ENCODE measurements at regions not wholly inside any gene's neighbourhood (a gene's known extent, or its start where the extent isn't known, plus 50 kb on each side); places are given as distances from the start of the nearest gene placed in this dataset.

DNA sequence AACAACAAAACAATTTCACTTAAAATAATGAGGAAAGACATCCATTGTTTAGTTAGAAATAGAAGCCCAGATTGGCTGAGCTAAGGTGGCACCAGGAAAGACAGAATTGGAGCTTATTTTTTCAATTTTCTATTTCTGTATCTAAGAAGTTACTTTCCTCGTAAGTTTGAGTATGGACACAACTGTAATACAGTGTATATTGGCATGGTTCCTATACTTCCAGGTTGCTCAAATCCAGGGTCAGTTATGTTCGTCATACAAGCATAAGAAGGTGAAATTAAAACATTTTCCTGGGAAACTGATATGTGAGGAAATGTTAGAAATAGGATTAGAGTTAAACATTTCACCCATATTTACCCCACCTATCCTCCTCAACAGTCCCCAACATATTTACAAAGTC is 170.4 kb upstream of the AGA start:
- no peaks in the 10 kb centered on the region for H4K20me1 ChIP-seq (ENCODE audit: insufficient read depth, low read length)
- no peak overlapping the region for H3K4me2 ChIP-seq (ENCODE audit: low read depth, low read length)
- dilution Hi-C loops (cut with HindIII; ENCODE audit: low sequenced_read_pairs, unreplicated experiment) (no loop called here), in situ Hi-C loops (cut with MboI; ENCODE audit: low sequenced_read_pairs) (no loop called here), intact Hi-C loops (cut with micrococcal nuclease) (no loop called here)
- no TSS peak for BruUV-seq (replicated peaks)
- H2AK9ac ChIP-seq (replicated peaks; ENCODE audit: low read depth, low read length, poor library complexity) = no peak overlapping the region
- no peak overlapping the region for H2BK5ac ChIP-seq (ENCODE audit: low read depth, low read length, poor library complexity, severe bottlenecking)
- H3K4me3 ChIP-seq (ENCODE audit: insufficient read depth, low read depth, low read length) = no peak overlapping the region
- ATAC-seq (ENCODE audit: low read depth) (no peak), DNase-seq (no peak)
- no peak overlapping the region for H2BK15ac ChIP-seq (ENCODE audit: low read depth, low read length)
- no peak overlapping the region for H3K4ac ChIP-seq (ENCODE audit: low read depth, low read length)
- no peaks in the 10 kb centered on the region for H3K9me3 ChIP-seq (ENCODE audit: control insufficient read depth, insufficient read depth, low read length)
- TF ChIP-seq BHLHE40 (IDR thresholded peaks at IDR 0.05; ENCODE audit: low read depth, low read length) (no peak), POLR2A (IDR thresholded peaks at IDR 0.05; ENCODE audit: low read depth, low read length) (no peak), RAD21 (IDR thresholded peaks at IDR 0.05; ENCODE audit: low read length) (no peak), RFX5 (IDR thresholded peaks at IDR 0.05; ENCODE audit: low read depth, low read length) (no peak), SMC3 (IDR thresholded peaks at IDR 0.05; ENCODE audit: low read depth, low read length) (no peak), MAZ (IDR thresholded peaks at IDR 0.05; ENCODE audit: borderline replicate concordance, low read depth, low read length) (no peak), FOS (IDR thresholded peaks at IDR 0.05; ENCODE audit: low read depth, low read length) (no peak), RCOR1 (IDR thresholded peaks at IDR 0.05; ENCODE audit: insufficient replicate concordance, low read length) (no peak), MXI1 (IDR thresholded peaks at IDR 0.05; ENCODE audit: borderline replicate concordance, low read depth, low read length) (no peak), CHD1 (IDR thresholded peaks at IDR 0.05; ENCODE audit: low read depth, low read length) (no peak), NFE2L2 (IDR thresholded peaks at IDR 0.05; ENCODE audit: low read depth, low read length) (no peak), MAFK (IDR thresholded peaks at IDR 0.05; ENCODE audit: low read depth, low read length) (no peak), CEBPB (IDR thresholded peaks at IDR 0.05; ENCODE audit: low read depth, low read length) (no peak)
- TF ChIP-seq, protein P1, sequence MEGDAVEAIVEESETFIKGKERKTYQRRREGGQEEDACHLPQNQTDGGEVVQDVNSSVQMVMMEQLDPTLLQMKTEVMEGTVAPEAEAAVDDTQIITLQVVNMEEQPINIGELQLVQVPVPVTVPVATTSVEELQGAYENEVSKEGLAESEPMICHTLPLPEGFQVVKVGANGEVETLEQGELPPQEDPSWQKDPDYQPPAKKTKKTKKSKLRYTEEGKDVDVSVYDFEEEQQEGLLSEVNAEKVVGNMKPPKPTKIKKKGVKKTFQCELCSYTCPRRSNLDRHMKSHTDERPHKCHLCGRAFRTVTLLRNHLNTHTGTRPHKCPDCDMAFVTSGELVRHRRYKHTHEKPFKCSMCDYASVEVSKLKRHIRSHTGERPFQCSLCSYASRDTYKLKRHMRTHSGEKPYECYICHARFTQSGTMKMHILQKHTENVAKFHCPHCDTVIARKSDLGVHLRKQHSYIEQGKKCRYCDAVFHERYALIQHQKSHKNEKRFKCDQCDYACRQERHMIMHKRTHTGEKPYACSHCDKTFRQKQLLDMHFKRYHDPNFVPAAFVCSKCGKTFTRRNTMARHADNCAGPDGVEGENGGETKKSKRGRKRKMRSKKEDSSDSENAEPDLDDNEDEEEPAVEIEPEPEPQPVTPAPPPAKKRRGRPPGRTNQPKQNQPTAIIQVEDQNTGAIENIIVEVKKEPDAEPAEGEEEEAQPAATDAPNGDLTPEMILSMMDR (conservative IDR thresholded peaks at IDR 0.05; ENCODE audit: low read depth, low read length) = no peak
- TF ChIP-seq, protein P2, sequence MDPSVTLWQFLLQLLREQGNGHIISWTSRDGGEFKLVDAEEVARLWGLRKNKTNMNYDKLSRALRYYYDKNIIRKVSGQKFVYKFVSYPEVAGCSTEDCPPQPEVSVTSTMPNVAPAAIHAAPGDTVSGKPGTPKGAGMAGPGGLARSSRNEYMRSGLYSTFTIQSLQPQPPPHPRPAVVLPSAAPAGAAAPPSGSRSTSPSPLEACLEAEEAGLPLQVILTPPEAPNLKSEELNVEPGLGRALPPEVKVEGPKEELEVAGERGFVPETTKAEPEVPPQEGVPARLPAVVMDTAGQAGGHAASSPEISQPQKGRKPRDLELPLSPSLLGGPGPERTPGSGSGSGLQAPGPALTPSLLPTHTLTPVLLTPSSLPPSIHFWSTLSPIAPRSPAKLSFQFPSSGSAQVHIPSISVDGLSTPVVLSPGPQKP (IDR thresholded peaks at IDR 0.05; ENCODE audit: borderline replicate concordance, low read depth, low read length) = no peak
- TF ChIP-seq, protein P3, sequence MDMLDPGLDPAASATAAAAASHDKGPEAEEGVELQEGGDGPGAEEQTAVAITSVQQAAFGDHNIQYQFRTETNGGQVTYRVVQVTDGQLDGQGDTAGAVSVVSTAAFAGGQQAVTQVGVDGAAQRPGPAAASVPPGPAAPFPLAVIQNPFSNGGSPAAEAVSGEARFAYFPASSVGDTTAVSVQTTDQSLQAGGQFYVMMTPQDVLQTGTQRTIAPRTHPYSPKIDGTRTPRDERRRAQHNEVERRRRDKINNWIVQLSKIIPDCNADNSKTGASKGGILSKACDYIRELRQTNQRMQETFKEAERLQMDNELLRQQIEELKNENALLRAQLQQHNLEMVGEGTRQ (IDR thresholded peaks at IDR 0.05; ENCODE audit: low read depth, low read length) = no peak
- H3K9ac ChIP-seq (ENCODE audit: low read depth, low read length) = no peak overlapping the region
- H3K4me1 ChIP-seq (ENCODE audit: control insufficient read depth, insufficient read depth, low read length) = no peaks in the 10 kb centered on the region; the same call in 1 of the 2 replicates
- H3K14ac ChIP-seq (replicated peaks; ENCODE audit: low read depth, low read length) = no peak overlapping the region
- no peaks in the 10 kb centered on the region for H3K79me1 ChIP-seq (ENCODE audit: low read depth in 1 of 2, low read length in 2 of 2)
- H4K8ac ChIP-seq (ENCODE audit: low read depth in 2 of 2, low read length in 2 of 2) = no peak overlapping the region
- no peak overlapping the region for H3K27ac ChIP-seq (ENCODE audit: insufficient read depth, low read length)
- H2AK5ac ChIP-seq (ENCODE audit: low read depth, low read length) = no peak overlapping the region
- no CpG with 5 or more reads among the region's 2 CpGs for WGBS, 2 experiments (ENCODE audit: extremely low coverage in 2 of 2, insufficient read length in 1 of 2)
- H4K5ac ChIP-seq (ENCODE audit: low read depth, low read length) = no peak overlapping the region
- no peak overlapping the region for H3K18ac ChIP-seq (ENCODE audit: low read depth, low read length)
- H3K56ac ChIP-seq (ENCODE audit: extremely low read depth, insufficient read depth, low read length) = no peak overlapping the region
- no peaks in the 10 kb centered on the region for H3K9me1 ChIP-seq (ENCODE audit: insufficient read depth, low read length)
- H2BK20ac ChIP-seq (ENCODE audit: low read depth, low read length) = no peak overlapping the region
- no peak overlapping the region for H2BK120ac ChIP-seq (ENCODE audit: low read depth, low read length)
- no peaks in the 10 kb centered on the region for H3K36me3 ChIP-seq (ENCODE audit: control insufficient read depth, insufficient read depth, low read length)
- H2AFZ ChIP-seq (replicated peaks; ENCODE audit: low read length, poor library complexity) = no peak overlapping the region
- ChIA-PET CTCF (interaction anchor here (0.7 kb wide), 1 partner anchor 14 kb away, joined by 3 read pairs; no protein-coding TSS in a partner anchor), POLR2A (ENCODE audit: unreplicated experiment) (no interaction called here)
- H4K91ac ChIP-seq (ENCODE audit: insufficient read depth, low read depth, low read length) = no peak overlapping the region
- H3K27me3 ChIP-seq (ENCODE audit: control insufficient read depth, insufficient read depth, low read length) = no peaks in the 10 kb centered on the region
- no peak overlapping the region for H3K23ac ChIP-seq (ENCODE audit: low read depth, low read length)

All from IMR-90 (cell line).